ENCODE measurements at regions not wholly inside any gene's neighbourhood (a gene's known extent, or its start where the extent isn't known, plus 50 kb on each side); places are given as distances from the start of the nearest gene placed in this dataset.

DNA sequence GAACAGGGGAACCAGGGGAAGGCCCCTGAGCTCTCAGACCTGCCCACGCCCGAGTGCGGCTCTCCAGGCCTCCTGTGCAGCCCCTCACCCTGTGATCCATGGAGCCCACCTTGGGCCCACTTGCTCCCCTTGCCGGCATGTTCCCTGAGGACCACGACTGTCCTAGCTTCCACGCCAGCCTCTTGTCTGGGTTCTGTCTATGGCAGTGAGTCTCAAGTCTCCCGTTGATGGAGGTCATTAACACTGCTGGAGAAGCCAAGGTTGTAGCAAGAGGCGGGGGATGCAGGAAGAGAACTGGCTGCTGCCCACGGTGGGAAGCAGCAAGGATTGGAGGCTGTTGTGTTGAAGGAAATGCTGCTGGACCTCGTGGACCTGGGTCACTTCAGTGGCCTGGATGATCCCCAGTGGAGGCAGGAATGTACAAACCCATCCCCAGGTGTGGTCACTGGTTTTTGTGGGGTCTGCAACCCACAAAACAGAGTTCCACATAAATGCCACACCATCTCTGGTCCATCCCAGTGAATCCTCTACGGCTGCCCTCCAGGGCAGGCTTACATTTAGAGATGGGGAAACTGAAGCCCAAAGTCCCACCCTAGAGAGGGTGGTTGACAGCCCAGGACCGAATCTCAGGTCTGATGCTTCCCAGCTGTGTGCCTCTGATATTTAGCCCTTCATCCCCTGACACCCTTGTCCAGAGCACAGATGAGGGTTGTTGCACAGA, 150.3 kb downstream of the NDUFA10 start:
- no peak for TF ChIP-seq POLR2A (IDR thresholded peaks at IDR 0.05)
- TF ChIP-seq, protein P1, sequence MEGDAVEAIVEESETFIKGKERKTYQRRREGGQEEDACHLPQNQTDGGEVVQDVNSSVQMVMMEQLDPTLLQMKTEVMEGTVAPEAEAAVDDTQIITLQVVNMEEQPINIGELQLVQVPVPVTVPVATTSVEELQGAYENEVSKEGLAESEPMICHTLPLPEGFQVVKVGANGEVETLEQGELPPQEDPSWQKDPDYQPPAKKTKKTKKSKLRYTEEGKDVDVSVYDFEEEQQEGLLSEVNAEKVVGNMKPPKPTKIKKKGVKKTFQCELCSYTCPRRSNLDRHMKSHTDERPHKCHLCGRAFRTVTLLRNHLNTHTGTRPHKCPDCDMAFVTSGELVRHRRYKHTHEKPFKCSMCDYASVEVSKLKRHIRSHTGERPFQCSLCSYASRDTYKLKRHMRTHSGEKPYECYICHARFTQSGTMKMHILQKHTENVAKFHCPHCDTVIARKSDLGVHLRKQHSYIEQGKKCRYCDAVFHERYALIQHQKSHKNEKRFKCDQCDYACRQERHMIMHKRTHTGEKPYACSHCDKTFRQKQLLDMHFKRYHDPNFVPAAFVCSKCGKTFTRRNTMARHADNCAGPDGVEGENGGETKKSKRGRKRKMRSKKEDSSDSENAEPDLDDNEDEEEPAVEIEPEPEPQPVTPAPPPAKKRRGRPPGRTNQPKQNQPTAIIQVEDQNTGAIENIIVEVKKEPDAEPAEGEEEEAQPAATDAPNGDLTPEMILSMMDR (IDR thresholded peaks at IDR 0.05): no peak
